GM18870 (cell line): ENCODE measurements at regions not wholly inside any gene's neighbourhood (a gene's known extent, or its start where the extent isn't known, plus 50 kb on each side); places are given as distances from the start of the nearest gene placed in this dataset.

ENCODE experiments used
- ATAC-seq: cut with Tn5 transposase; IDR thresholded peaks from one replicate; pipeline ENCODE4 v1.9.1; 2021; ENCODE audit warnings: moderate library complexity; ENCODE audit not compliant: unreplicated experiment

- ATAC-seq, result no peak
These were observed 56.4 kb upstream of the MIR17HG start for GRCh38 chr13:91291078-91291477.

- no peak for ATAC-seq
These were observed 54.8 kb upstream of the MIR17HG start for GRCh38 chr13:91292630-91293221.

- ATAC-seq, result no peak
These were observed 51.6 kb upstream of the MIR17HG start for GRCh38 chr13:91295712-91296410.

GRCh38 chr13:91297503-91297902 is 50.0 kb upstream of the MIR17HG start:
- ATAC-seq, result no peak
